ENCODE measurements at regions not wholly inside any gene's neighbourhood (a gene's known extent, or its start where the extent isn't known, plus 50 kb on each side); places are given as distances from the start of the nearest gene placed in this dataset.
"Not testable (repeated sequence)": the region's sequence is repeated elsewhere in the genome, so short reads cannot be mapped to it uniquely, and the experiment has no call there.

DNA sequence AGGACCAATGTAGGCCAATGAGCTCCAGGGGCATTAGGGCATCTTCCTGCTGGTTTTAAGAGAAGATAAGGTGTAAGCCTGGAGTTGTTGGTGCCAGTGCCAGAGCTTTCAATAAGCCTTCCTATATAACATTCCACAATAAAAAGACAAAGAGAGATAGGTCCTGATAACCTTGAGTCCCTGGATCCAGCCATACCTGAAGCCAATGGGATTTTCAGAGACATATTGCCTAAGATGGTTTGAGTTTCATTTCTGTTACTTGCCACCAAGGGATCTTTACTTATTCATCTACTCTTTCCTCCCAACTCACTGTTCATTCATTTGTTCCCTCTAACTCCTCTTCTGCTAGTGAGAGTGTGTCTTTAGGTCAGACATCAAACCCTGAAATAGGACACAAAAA lies 68.8 kb upstream of the CAPZB start:
- H3K4me3 ChIP-seq (ENCODE audit: low read length) = no peak overlapping the region
- TF ChIP-seq, protein P1, sequence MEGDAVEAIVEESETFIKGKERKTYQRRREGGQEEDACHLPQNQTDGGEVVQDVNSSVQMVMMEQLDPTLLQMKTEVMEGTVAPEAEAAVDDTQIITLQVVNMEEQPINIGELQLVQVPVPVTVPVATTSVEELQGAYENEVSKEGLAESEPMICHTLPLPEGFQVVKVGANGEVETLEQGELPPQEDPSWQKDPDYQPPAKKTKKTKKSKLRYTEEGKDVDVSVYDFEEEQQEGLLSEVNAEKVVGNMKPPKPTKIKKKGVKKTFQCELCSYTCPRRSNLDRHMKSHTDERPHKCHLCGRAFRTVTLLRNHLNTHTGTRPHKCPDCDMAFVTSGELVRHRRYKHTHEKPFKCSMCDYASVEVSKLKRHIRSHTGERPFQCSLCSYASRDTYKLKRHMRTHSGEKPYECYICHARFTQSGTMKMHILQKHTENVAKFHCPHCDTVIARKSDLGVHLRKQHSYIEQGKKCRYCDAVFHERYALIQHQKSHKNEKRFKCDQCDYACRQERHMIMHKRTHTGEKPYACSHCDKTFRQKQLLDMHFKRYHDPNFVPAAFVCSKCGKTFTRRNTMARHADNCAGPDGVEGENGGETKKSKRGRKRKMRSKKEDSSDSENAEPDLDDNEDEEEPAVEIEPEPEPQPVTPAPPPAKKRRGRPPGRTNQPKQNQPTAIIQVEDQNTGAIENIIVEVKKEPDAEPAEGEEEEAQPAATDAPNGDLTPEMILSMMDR (conservative IDR thresholded peaks at IDR 0.05; ENCODE audit: low read length) = no peak
- DNase-seq (ENCODE audit: low read depth) = no peak

GRCh38 chr1:19552291-19553010 lies 67.1 kb upstream of the CAPZB start:
- TF ChIP-seq, protein P1 (conservative IDR thresholded peaks at IDR 0.05; ENCODE audit: low read length) = no peak
- no peak overlapping the region for H3K4me3 ChIP-seq (ENCODE audit: low read length)
- DNase-seq (ENCODE audit: low read depth) = no peak

DNA sequence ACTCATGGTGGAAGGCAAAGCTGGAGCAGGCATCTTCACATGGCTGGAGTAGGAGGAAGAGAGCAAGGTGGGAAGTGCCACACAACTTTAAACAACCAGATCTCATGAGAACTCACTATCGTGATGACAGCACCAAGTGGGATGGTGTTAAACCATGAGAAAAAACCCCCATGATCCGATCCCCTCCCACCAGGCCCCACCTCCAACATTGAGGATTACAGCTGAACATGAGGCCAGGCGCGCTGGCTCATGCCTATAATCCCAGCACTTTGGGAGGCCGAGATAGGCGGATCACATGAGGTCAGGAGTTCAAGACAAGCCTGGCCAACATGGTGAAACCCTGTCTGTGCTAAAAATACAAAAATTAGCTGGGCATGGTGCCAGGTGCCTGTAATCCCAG lies 66.5 kb upstream of the CAPZB start:
- DNase-seq (ENCODE audit: low read depth); H3K4me3 ChIP-seq (ENCODE audit: low read length): not testable (repeated sequence)

- DNase-seq (ENCODE audit: low read depth) = not testable (repeated sequence)
These were observed 65.1 kb upstream of the CAPZB start for GRCh38 chr1:19550437-19550836.

GRCh38 chr1:19547814-19548213 lies 62.5 kb upstream of the CAPZB start:
- H3K4me3 ChIP-seq (ENCODE audit: low read length) = no peak overlapping the region
- TF ChIP-seq, protein P1 (conservative IDR thresholded peaks at IDR 0.05; ENCODE audit: low read length) = no peak
- no peak for DNase-seq (ENCODE audit: low read depth)

More at GRCh38 chr1:19550437-19550836, 65.1 kb upstream of the CAPZB start:
- not testable (repeated sequence) for H3K4me3 ChIP-seq (ENCODE audit: low read length)

GRCh38 chr1:19536519-19536918 lies 51.2 kb upstream of the CAPZB start:
- no peak for DNase-seq (ENCODE audit: low read depth)
- TF ChIP-seq, protein P1 (conservative IDR thresholded peaks at IDR 0.05; ENCODE audit: low read length) = no peak

GRCh38 chr1:19535214-19535613 lies 49.9 kb upstream of the CAPZB start:
- no peak overlapping the region for H3K4me3 ChIP-seq (ENCODE audit: low read length)
- TF ChIP-seq, protein P1 (conservative IDR thresholded peaks at IDR 0.05; ENCODE audit: low read length) = no peak
- no peak for DNase-seq (ENCODE audit: low read depth)

More at GRCh38 chr1:19536519-19536918, 51.2 kb upstream of the CAPZB start:
- no peak overlapping the region for H3K4me3 ChIP-seq (ENCODE audit: low read length)

Data from AG10803 (cell line).